ENCODE measurements at regions not wholly inside any gene's neighbourhood (a gene's known extent, or its start where the extent isn't known, plus 50 kb on each side); places are given as distances from the start of the nearest gene placed in this dataset.

DNA sequence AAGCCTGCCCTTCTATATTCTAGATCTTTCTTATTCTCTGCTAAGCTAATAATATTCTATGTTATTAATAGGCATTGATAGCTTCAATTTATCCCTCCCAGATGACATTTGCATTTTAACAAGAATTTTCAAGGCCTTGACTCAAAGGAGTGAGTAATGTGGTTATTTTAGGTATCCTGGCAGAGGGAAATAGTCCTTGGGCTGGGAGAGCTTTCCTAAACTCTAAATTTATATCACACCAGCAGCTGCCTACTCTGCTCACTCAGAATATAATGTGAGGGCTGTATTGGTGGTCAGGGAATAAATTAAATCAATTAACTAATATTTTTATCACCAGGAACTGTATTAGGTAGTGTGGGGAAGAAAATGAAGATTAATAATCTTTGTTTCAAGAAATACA is 74.8 kb upstream of the ADAM23 start:
- H3K27me3 ChIP-seq, result no peaks in the 10 kb centered on the region
- H3K4me1 ChIP-seq, result no peaks in the 10 kb centered on the region
- H3K36me3 ChIP-seq, result no peaks in the 10 kb centered on the region
- no peak overlapping the region for H3K4me3 ChIP-seq
- TF ChIP-seq POLR2A (IDR thresholded peaks at IDR 0.05) (no peak), POLR2AphosphoS5 (IDR thresholded peaks at IDR 0.05) (no peak)
- in situ Hi-C loops (cut with MboI; ENCODE audit: low pct_ligation_motif_present in 1 of 4, low pct_unique_long_range_greater_than_20kb in 1 of 4, low sequenced_read_pairs in 3 of 4), result no loop called here
- H3K9me3 ChIP-seq, result no peaks in the 10 kb centered on the region
- H3K27ac ChIP-seq, result no peak overlapping the region
- intact Hi-C loops (cut with DNase I; ENCODE audit: low total_unique reads), result no loop called here
- DNase-seq, result no peak

- intact Hi-C loops (cut with DNase I; ENCODE audit: low total_unique reads), result no loop called here
- DNase-seq, result no peak
- no peak overlapping the region for H3K4me3 ChIP-seq
- H3K36me3 ChIP-seq, result no peaks in the 10 kb centered on the region
- 40 to 48% methylated on average over 3 of the region's 3 CpGs for WGBS, 2 donors (ENCODE audit: low coverage in 1 of 2)
- no peaks in the 10 kb centered on the region for H3K27me3 ChIP-seq
- TF ChIP-seq EP300 (IDR thresholded peaks at IDR 0.05; ENCODE audit: low read depth) (no peak), POLR2A (IDR thresholded peaks at IDR 0.05) (no peak), CTCF (IDR thresholded peaks at IDR 0.05) (no peak)
- H3K9me3 ChIP-seq, result no peaks in the 10 kb centered on the region
- no peak overlapping the region for H3K27ac ChIP-seq
- H3K4me1 ChIP-seq, result no peaks in the 10 kb centered on the region
- in situ Hi-C loops (cut with MboI; ENCODE audit: low pct_ligation_motif_present in 1 of 4, low pct_unique_long_range_greater_than_20kb in 1 of 4, low sequenced_read_pairs in 3 of 4), result no loop called here
These were observed 74.3 kb upstream of the ADAM23 start for GRCh38 chr2:206368933-206369569.

DNA sequence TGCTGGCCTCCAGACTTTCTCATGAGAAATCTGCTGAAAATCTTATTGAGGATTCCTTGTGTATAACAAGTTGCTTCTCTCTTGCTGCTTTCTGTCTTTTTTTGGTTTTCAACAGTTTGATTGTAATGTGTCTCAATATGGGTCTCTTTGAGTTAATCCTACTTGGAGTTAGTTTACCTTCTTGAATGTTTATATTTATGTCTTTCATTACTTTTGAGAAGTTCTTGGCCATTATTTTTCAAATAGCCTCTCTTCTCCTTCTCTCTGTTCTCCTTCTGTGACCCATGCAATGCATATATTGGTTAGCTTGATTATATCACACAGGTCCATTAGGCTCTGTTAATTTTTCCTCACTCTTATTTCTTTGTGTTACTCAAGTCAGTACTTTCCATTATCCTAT is 67.4 kb upstream of the ADAM23 start:
- no peak overlapping the region for H3K27ac ChIP-seq
- no peak overlapping the region for H3K4me3 ChIP-seq
- intact Hi-C loops (cut with DNase I; ENCODE audit: low total_unique reads) (no loop called here), in situ Hi-C loops (cut with MboI; ENCODE audit: low pct_ligation_motif_present in 1 of 4, low pct_unique_long_range_greater_than_20kb in 1 of 4, low sequenced_read_pairs in 3 of 4) (no loop called here)
- DNase-seq, result no peak
- no peaks in the 10 kb centered on the region for H3K36me3 ChIP-seq
- H3K27me3 ChIP-seq, result no peaks in the 10 kb centered on the region
- H3K4me1 ChIP-seq, result no peaks in the 10 kb centered on the region
- TF ChIP-seq EP300 (IDR thresholded peaks at IDR 0.05; ENCODE audit: low read depth) (no peak), POLR2A (IDR thresholded peaks at IDR 0.05) (no peak), CTCF (IDR thresholded peaks at IDR 0.05) (no peak), POLR2AphosphoS5 (IDR thresholded peaks at IDR 0.05) (no peak)
- H3K9me3 ChIP-seq, result peaks cover 0 to 4% of the 10 kb centered on the region in 2 donors

DNA sequence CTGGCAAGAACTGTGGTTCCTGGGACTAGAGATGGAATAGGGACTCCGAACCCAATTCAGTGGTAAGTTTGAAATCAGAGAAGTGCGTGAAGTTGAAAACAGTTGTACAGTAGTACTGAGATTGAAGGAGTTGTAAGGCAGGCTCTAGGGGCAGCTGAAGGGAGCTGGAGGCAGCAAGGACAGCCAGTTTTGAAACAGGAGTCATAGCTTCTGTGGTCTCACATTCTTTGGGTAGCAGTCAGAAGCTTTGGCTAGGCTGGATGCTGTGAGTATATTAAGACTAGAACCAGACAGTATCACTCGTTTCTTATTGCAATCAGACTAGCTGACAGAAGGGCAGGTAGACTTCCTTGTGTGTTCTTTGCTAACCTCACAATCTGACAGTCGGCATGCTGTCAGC is 64.5 kb upstream of the ADAM23 start:
- Histone ChIP-seq H3K9me3 (peaks cover 0 to 9% of the 10 kb centered on the region in 2 donors), H3K4me3 (no peak overlapping the region), H3K4me1 (no peaks in the 10 kb centered on the region), H3K27ac (no peak overlapping the region), H3K27me3 (no peaks in the 10 kb centered on the region), H3K36me3 (no peaks in the 10 kb centered on the region)
- in situ Hi-C loops (cut with MboI; ENCODE audit: low pct_ligation_motif_present in 1 of 4, low pct_unique_long_range_greater_than_20kb in 1 of 4, low sequenced_read_pairs in 3 of 4) (no loop called here), intact Hi-C loops (cut with DNase I; ENCODE audit: low total_unique reads) (no loop called here)
- TF ChIP-seq EP300 (IDR thresholded peaks at IDR 0.05; ENCODE audit: low read depth), result no peak
- no peak for TF ChIP-seq POLR2A (IDR thresholded peaks at IDR 0.05)
- TF ChIP-seq POLR2AphosphoS5 (IDR thresholded peaks at IDR 0.05), result no peak
- TF ChIP-seq CTCF (IDR thresholded peaks at IDR 0.05), result no peak
- DNase-seq, result no peak
- WGBS, 2 donors (ENCODE audit: low coverage in 1 of 2), result 71 to 85% methylated on average over 2 to 4 of the region's 4 CpGs

DNA sequence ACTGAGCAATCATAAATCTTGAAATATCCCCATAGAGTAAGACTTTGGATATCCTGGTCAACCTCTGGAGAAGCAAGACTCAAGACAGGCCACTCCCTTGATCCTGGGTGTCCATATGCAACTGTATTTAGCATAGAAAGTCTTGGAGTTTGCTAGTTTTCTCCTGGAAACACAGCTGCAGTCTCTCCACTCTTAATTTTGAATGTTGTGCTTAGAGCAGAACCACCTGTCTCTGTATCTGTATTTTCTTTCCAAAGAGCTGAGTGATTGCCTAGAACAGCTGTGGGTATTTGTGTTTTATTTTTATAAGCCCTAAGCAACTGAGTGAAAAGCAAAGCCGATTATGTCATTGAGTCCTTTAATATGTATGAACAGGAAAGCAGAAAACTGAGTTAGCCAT is 64.1 kb upstream of the ADAM23 start:
- peaks cover 0 to 9% of the 10 kb centered on the region in 2 donors for H3K9me3 ChIP-seq
- in situ Hi-C loops (cut with MboI; ENCODE audit: low pct_ligation_motif_present in 1 of 4, low pct_unique_long_range_greater_than_20kb in 1 of 4, low sequenced_read_pairs in 3 of 4) (no loop called here), intact Hi-C loops (cut with DNase I; ENCODE audit: low total_unique reads) (no loop called here)
- no peak for DNase-seq
- H3K36me3 ChIP-seq, result no peaks in the 10 kb centered on the region
- TF ChIP-seq POLR2A (IDR thresholded peaks at IDR 0.05), result no peak
- TF ChIP-seq POLR2AphosphoS5 (IDR thresholded peaks at IDR 0.05), result no peak
- TF ChIP-seq CTCF (IDR thresholded peaks at IDR 0.05), result no peak
- no peak for TF ChIP-seq EP300 (IDR thresholded peaks at IDR 0.05; ENCODE audit: low read depth)
- H3K4me3 ChIP-seq, result no peak overlapping the region
- H3K4me1 ChIP-seq, result no peaks in the 10 kb centered on the region
- WGBS, 2 donors (ENCODE audit: low coverage in 1 of 2), result 50 to 67% methylated on average over 1 of the region's 1 CpG
- no peaks in the 10 kb centered on the region for H3K27me3 ChIP-seq
- no peak overlapping the region for H3K27ac ChIP-seq
